Fibroblast of pulmonary artery (primary cell): ENCODE measurements at regions not wholly inside any gene's neighbourhood (a gene's known extent, or its start where the extent isn't known, plus 50 kb on each side); places are given as distances from the start of the nearest gene placed in this dataset.
A peak's percentile ranks its signal among the peaks of the same experiment; 100 is the strongest.

Source experiments
- DNase-seq: peaks from one replicate; pipeline ENCODE4 v3.0.0-alpha.2; 2010; ENCODE audit warnings: low read depth
- H3K4me3 ChIP-seq: replicated peaks from 2 replicates; pipeline ENCODE4 v1.5.1; 2011; ENCODE audit warnings: low read depth, mild to moderate bottlenecking, control low read depth, low read length, moderate library complexity
- TF ChIP-seq, protein P1 (sequence below): IDR thresholded peaks from 2 replicates; pipeline ENCODE4 v1.5.1; 2011; ENCODE audit warnings: mild to moderate bottlenecking, control low read depth, low read length, inconsistent platforms; ENCODE audit errors: missing control alignments

DNA sequence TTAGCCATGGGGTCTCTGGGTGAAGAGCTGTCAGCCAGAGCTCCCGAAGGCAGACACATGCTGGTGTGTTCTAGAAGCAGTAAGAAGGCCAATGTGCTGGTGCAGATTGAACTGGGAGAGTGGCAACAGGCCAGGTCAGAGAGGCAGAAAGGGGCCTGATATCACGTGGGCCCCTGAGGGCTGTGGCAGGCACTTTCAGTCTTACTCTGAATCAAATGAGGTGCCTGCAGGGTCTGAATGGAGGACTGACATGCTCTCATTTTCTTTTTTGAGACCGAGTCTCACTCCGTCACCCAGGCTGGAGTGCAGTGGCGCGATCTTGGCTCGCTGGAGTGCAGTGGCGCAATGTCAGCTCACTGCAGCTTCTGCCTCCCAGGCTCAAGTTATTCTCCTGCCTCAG lies 293.8 kb downstream of the ABCC12 start:
- DNase-seq: no peak
- no peak overlapping the region for H3K4me3 ChIP-seq
- TF ChIP-seq, protein P1, sequence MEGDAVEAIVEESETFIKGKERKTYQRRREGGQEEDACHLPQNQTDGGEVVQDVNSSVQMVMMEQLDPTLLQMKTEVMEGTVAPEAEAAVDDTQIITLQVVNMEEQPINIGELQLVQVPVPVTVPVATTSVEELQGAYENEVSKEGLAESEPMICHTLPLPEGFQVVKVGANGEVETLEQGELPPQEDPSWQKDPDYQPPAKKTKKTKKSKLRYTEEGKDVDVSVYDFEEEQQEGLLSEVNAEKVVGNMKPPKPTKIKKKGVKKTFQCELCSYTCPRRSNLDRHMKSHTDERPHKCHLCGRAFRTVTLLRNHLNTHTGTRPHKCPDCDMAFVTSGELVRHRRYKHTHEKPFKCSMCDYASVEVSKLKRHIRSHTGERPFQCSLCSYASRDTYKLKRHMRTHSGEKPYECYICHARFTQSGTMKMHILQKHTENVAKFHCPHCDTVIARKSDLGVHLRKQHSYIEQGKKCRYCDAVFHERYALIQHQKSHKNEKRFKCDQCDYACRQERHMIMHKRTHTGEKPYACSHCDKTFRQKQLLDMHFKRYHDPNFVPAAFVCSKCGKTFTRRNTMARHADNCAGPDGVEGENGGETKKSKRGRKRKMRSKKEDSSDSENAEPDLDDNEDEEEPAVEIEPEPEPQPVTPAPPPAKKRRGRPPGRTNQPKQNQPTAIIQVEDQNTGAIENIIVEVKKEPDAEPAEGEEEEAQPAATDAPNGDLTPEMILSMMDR: no peak

DNA sequence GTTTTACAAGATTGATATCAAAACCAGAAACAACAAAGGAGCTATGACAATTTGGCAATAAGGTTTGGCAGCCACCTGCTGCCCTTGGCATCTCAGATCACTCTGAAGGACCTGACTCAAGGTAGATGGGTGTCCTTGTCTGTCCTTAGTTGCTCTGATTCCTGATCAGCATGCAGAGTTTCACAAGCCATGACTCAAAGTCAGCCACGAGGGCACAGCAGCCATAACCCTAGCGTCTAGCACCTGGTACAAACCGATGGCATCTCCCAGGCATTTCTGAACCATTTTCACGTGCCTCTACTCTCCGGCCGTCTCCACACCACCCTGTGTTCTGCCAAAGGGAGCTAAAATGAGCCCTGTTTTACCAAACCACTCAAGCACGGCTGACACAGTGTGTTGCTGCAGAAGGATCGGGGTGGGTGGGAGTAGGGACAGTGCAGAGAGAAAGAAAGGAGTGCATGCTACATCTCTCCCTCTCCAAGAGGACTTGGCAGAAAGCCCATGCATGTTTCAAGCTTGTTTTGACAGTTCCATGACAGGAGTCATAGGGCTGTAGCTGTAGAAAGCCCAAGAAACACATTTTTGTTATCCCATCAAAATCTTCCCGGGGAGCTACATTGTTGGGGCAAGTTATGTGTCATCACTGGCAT lies 297.3 kb downstream of the ABCC12 start:
- TF ChIP-seq, protein P1: no peak
- peak; percentile 10 for DNase-seq
- no peak overlapping the region for H3K4me3 ChIP-seq

- H3K4me3 ChIP-seq: no peak overlapping the region
- TF ChIP-seq, protein P1: no peak
- DNase-seq: no peak
Observed at GRCh38 chr16:47855431-47855830, 300.4 kb downstream of the ABCC12 start.

- H3K4me3 ChIP-seq: no peak overlapping the region
- TF ChIP-seq, protein P1: no peak
- DNase-seq: no peak
Observed at GRCh38 chr16:47854737-47855136, 301.1 kb downstream of the ABCC12 start.

GRCh38 chr16:47852991-47853390 lies 302.8 kb downstream of the ABCC12 start:
- H3K4me3 ChIP-seq: no peak overlapping the region
- TF ChIP-seq, protein P1: no peak
- no peak for DNase-seq

GRCh38 chr16:47851146-47851545 lies 304.6 kb downstream of the ABCC12 start:
- TF ChIP-seq, protein P1: no peak
- no peak overlapping the region for H3K4me3 ChIP-seq
- no peak for DNase-seq

GRCh38 chr16:47849736-47850135 lies 306.1 kb downstream of the ABCC12 start:
- TF ChIP-seq, protein P1: no peak
- no peak overlapping the region for H3K4me3 ChIP-seq

More at GRCh38 chr16:47849736-47850135, 306.1 kb downstream of the ABCC12 start:
- no peak for DNase-seq
